ENCODE measurements at regions not wholly inside any gene's neighbourhood (a gene's known extent, or its start where the extent isn't known, plus 50 kb on each side); places are given as distances from the start of the nearest gene placed in this dataset.

- TF ChIP-seq CTCF (conservative IDR thresholded peaks at IDR 0.05 in 1 of 2, IDR thresholded peaks at IDR 0.05 in 1 of 2; ENCODE audit: extremely low read depth in 1 of 2, insufficient read depth in 1 of 2, low read depth in 1 of 2, low read length in 2 of 2), result no peak
- TF ChIP-seq EZH2 (IDR thresholded peaks at IDR 0.05; ENCODE audit: borderline replicate concordance, low read length), result no peak
These were observed 107.8 kb upstream of the WSCD1 start for GRCh38 chr17:5962371-5962770.
